DMS114 treated with DMSO at 0.1 percent for 48 hours (cell line): ENCODE measurements at regions not wholly inside any gene's neighbourhood (a gene's known extent, or its start where the extent isn't known, plus 50 kb on each side); places are given as distances from the start of the nearest gene placed in this dataset.
"Not testable (repeated sequence)": the region's sequence is repeated elsewhere in the genome, so short reads cannot be mapped to it uniquely, and the experiment has no call there.

Source experiments
- DNase-seq: peaks from one replicate; lab custom pipeline; 2025; ENCODE audit not compliant: unreplicated experiment; lab: John Stamatoyannopoulos, UW

- DNase-seq, result no peak
Measured at GRCh38 chr2:53212576-53212975, 555.0 kb upstream of the CHAC2 start.

DNA sequence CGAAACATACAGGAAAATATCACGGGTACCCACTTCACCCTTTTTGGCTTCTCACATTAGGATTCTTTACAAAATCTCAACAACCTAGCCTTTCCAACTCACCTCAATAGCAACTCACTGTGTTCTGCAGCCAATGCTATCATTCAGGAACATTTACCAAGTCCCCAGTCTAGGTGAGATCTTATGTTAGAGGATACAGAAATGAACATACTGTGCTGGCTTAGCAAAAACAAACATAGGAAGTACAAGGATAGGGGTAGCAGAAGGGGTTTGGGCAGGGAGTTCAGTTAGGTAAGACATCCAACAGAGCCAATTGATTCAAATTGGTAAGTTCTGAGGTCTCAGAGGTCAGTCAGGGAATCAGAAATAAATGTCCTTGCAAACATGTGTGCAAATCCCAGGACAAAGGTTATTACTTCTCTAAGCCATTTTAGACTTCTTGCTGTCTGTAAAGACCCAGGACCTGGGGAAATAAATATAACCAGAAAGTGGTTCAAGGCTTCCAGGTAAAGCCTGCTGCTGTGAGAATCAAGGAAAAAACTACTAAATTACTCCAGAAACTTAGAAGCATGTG lies 556.3 kb upstream of the CHAC2 start:
- no peak for DNase-seq

- DNase-seq, result no peak
Measured at GRCh38 chr2:53210538-53210937, 557.1 kb upstream of the CHAC2 start.

DNA sequence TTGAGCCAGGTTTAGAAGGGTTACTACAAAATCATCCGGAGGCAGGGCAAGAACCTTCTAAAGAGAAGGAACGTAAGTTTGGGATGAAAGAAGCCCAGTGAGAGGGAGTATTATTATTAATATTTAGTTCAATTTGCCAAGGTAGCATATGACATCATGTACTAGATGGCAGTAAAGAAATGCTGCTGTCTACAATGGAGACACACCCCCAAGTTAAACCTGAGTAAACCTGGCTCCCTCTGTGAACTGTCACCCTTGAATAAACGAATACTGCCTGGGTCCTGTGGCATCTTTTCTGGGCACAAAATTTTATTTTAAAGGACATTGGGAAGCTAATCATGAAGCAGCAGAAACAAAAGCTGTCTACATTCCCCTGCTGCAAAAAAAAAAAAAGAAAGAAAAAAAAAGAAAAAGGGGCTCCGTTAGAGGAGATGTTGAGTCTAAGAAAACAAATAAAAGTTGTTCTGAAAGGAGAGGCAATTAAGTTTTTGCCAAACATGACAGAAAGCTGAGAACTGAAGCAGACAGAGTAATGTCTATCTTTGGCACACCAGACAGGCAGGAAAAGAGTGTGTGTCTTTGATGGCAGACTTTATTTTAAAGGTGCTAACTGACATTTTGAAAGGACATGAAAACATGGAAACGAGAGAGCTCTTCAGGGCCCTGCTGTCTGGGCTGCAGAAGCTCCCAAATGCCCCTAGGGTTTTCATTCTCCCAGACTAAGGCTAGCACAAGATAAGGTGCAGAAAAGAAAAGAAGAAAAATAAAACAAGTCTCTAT lies 557.7 kb upstream of the CHAC2 start:
- DNase-seq, result no peak

DNA sequence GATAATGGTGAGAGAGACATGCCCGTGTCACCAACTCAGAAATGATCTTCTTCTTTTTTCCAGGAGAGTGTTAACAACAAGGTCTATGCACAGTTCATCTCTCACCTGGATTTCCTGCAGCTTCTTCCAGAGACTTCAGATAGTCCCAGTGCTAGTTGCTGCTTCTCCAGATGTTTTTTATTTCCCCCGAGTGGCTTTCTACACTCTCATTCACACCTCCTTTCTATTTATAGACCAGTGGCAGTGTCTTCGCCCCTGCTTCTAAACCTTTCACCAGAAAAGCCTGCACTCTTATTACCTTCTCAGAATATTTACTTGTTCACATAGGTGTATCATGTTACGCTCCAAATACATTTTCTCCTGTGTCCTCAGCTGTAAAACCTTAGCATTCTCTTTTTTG lies 558.8 kb upstream of the CHAC2 start:
- DNase-seq, result no peak

GRCh38 chr2:53206226-53206625 lies 561.4 kb upstream of the CHAC2 start:
- not testable (repeated sequence) for DNase-seq

DNA sequence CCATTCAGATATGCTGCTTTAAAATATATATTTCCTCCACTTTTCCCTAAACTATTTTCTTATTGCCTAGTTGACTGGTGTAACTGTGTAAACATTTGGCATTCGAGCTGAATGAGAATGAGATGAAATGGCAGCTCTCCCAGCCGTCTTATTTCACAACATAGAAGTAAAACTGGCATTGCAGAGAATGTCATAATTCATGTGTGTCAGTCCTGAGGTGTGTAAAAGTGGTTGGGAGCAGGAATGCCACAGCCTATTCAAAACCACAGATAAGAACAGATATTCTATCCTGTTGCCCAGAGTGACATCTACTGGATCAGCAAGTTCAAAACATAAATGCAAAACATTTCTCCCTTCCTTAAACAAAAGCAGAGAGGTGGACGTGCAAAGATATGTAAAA lies 565.5 kb upstream of the CHAC2 start:
- DNase-seq, result no peak

GRCh38 chr2:53200072-53200471 lies 567.5 kb upstream of the CHAC2 start:
- no peak for DNase-seq

DNA sequence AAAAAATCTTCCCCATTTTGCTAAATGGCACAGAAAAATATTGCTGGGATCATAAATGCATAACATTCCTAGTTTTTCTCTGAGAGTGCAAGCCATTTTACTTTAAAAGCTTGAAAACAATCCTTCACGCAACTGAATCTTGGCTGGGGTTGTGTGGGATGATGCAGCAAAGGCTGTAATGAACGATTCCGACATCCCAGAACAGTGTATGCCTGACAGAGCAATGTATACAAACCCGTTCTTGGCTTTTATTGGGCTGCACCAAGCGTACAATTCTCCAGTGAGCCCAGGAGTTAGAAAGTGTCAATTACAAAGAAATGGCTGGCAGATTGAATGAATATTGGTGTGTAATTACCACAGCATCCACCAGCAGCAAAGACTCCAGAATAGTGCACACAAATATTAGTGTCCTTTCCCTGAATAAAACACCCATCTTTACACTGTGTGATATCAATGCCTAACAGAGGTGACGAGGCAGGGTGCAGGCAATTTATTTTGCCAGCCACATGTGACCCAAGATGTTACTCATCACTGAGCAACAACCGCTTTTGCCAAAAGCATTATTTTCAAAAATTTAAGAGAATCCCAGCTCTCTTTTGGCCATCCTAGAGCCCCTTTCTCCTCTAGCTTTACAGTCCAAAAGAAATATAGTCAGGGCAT lies 578.6 kb upstream of the CHAC2 start:
- DNase-seq, result no peak

DNA sequence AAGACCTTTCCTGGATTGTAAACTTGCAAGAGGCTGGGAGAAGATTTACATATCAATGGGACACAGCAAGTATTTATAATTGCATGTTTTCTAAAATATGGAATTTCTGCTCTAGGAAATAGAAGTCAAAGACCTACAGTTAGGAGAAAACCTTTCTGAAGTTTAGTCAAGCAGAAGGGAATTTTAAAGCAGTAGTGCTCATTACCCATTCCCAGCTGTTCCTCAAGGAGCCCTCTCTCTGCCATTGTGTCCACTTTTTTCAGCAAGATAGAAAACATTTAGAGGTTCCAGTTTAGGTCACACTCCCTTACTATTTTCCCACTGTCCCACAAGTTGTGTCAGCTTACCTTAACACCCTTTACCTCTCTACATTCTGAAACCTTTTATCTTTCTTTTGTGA lies 584.0 kb upstream of the CHAC2 start:
- DNase-seq, result no peak

- no peak for DNase-seq
Measured at GRCh38 chr2:53182601-53183000, 585.0 kb upstream of the CHAC2 start.

DNA sequence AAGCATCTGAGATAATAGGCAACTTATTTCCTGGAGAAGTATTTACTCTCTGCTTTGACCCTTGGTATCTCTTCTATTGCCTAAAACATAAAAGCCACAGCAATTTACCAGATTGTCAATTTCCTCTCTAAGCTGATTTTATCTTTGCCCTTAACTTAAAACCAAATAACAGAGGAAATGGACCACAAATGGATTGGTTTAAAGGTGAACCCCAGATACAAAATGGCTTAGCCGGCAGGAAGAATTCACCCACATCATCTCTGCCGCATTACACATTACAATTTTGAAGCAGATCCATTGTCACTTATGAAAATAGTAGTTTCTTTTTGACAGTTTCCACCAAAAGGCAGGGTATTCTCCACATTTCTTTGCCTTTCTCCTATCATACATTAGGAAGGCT lies 585.8 kb upstream of the CHAC2 start:
- no peak for DNase-seq

DNA sequence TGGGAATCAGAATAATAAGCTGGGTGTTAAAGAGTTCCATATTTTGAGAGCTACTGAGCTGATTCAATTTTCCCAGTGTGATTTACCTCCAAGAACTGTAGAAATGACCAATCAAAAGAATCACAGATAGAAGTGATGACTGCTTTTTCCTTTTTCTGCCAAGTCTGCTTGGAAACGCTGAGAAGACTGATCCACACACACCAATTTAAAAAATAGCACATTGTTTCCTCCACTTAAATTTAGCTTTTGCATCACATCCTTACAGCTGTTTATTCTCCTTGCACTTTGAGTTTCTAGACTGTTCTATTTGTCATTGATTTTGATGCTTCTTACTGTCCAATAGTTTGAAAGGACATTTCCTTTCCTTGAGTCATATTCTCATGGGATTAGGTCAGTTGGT lies 590.3 kb upstream of the CHAC2 start:
- DNase-seq, result no peak

- DNase-seq, result no peak
Measured at GRCh38 chr2:53174539-53174938, 593.1 kb upstream of the CHAC2 start.

DNA sequence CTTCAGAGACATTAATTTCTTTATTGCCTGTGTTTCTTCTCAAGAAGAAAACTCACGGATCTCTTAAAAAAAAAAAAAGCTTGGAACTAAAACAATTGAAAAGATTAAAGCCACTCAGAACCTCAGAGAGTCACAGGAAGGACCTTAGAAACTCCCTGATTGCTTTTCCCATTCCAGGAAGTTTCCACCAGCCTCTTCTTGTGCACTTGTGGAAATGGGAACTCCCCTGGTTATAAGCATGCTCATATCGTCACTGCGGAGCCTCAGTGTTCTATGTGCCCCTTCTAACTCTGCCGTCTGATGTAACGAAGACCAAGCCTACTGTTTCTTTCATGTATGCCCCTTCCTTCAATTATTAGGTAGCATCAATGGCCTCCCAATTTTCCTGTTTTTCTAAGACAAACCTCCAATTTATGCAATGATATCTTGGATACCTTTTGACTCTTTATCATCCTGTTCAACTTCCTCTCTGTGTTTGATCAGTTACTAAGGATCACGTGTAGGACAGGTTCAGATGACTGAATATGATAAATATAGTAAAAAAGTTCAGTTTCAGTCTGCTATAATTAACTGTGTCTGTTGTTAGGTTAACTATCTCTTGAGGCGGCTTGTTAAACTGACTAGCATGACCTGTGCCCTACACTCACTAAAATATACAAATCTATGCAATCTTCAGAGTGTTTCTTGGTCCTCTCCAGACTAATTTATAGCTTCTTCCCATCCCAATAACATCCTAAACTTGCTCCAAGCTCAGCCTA lies 593.7 kb upstream of the CHAC2 start:
- DNase-seq, result no peak

DNA sequence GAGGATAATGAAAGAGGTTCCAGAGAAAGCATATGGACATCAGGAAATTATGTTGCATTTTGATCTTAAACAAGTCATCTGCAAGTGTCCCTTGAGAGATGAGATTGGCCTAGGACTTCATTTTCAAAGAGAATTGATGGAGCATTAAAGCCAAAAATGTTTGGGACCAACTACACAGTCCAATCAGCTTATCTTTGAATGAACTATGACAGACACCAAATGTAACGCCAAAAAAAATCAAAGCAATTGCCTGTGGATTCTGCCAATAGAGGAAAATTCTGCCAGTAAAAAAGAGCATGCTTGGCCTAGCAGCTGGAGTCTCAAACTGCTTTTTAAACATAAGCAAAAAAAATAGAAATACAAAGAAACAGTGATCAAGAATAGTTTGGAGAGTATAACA lies 594.5 kb upstream of the CHAC2 start:
- DNase-seq, result no peak

DNA sequence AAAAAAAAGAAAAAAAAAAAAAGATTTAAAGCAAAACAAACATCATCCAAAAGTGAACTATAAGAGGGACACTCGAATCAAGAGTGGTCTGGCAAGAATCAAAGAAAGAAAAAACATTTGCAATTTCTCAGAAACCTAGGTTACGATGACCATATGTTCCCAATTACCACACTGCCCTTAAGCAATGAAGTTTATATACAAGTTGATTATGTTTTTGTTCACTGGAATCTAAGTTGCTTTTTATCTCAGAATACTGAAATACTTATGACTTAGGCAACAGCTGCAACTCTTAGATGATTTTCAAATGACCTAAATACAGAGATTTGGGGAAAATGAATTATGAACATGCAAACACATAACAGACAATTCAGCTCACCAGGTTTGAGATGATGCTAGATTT lies 597.1 kb upstream of the CHAC2 start:
- DNase-seq, result no peak

DNA sequence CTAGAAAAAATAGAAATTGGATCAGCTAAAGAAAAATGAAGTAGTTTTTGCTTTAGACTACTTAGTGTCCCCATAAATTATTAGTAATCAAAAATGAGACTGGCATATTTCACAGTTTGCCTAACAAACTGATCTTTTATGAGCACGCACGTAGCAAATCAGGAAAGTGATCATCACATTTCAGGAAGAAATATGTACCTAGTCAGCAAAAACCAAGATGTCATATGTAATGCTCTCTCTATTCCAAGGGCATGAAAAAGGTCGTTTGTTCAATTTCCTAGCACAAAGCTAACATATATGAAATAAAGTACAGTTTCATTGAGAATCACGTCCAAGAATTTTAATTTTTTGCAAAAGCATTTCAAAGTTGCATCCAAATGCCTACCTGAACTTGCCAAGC lies 600.4 kb upstream of the CHAC2 start:
- no peak for DNase-seq

DNA sequence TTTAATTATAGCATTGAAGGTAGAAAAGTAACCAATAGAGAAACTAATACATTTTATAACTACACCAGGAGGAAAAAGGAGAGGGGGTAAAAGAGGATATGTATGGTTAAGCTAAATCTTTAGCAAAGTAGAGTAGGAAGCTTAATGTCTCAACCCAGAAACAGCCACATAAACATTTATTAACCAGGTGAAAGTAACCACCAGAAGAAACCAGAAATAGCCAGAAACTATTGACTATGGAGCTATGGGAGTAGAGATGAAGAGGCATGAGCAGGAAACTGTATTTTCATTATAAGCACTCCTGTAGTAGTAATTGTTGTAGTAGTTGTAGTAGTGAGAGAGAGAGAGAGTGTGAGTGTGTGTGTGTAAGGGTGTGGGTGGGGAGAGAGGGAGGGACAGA lies 617.5 kb upstream of the CHAC2 start:
- DNase-seq, result no peak

DNA sequence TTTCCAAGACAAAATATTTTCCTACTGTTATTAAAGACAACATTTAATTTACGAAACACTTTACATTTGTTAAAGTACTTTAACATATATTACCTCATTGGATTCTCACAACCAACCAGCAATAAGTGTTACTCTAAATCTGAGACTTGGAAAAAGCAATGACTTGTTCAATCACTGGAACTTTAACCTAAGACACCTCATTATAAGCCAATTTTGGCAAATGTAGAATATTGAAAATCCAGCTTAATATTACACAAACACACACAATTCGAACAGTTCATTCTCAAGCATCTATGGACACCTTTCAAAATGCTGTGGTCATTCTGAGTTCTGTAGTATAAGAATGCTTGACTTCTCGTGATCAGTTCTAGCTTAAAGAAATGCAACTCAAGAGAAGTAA lies 619.4 kb upstream of the CHAC2 start:
- DNase-seq, result no peak

GRCh38 chr2:53131416-53131815 lies 636.2 kb upstream of the CHAC2 start:
- no peak for DNase-seq

- DNase-seq, result no peak
Measured at GRCh38 chr2:53130441-53130943, 637.1 kb upstream of the CHAC2 start.
